ENCODE measurements at regions not wholly inside any gene's neighbourhood (a gene's known extent, or its start where the extent isn't known, plus 50 kb on each side); places are given as distances from the start of the nearest gene placed in this dataset.

GRCh38 chr5:104001136-104001535 is 438.5 kb upstream of the NUDT12 start:
- no peak overlapping the region for H3K23ac ChIP-seq (ENCODE audit: insufficient read length, low read depth, low read length)
- no peaks in the 10 kb centered on the region for H3K36me3 Mint-ChIP-seq (ENCODE audit: insufficient read depth in 1 of 3, low read depth in 3 of 3)
- no peak overlapping the region for H4K91ac ChIP-seq (ENCODE audit: insufficient read length, low read depth, low read length)
- peaks cover 0 to 2% of the 10 kb centered on the region in 2 experiments; a peak in 2 of 5 replicates for H3K9me3 Mint-ChIP-seq
- H3K27ac ChIP-seq (ENCODE audit: insufficient read length, low read depth, low read length): no peak overlapping the region
- H3K9ac ChIP-seq (ENCODE audit: extremely low read depth, insufficient read length, low read length): no peak overlapping the region
- H3K4ac ChIP-seq (ENCODE audit: low read depth, low read length): no peak overlapping the region
- WGBS (ENCODE audit: extremely low coverage, insufficient read length, low lambda C conversion rate): no CpG with 5 or more reads among the region's 2 CpGs
- no peaks in the 10 kb centered on the region for H3K9me3 ChIP-seq (ENCODE audit: control insufficient read depth, low read depth, low read length)
- no peaks in the 10 kb centered on the region for H3K4me1 ChIP-seq (ENCODE audit: insufficient read depth, low read length)
- no peak overlapping the region for H2BK5ac ChIP-seq (ENCODE audit: insufficient read length, low read length)
- no peak overlapping the region for H3K4me2 ChIP-seq (ENCODE audit: insufficient read depth, insufficient read length, low read length)
- no peaks in the 10 kb centered on the region for H3K4me1 Mint-ChIP-seq
- no peak overlapping the region for H3K18ac ChIP-seq (ENCODE audit: insufficient read length, low read depth, low read length)
- H2BK20ac ChIP-seq (ENCODE audit: low read depth, low read length, poor library complexity, severe bottlenecking): no peak overlapping the region
- DNase-seq: no peak
- H2AFZ ChIP-seq (ENCODE audit: low read length): no peak overlapping the region
- no peaks in the 10 kb centered on the region for H4K20me1 ChIP-seq (ENCODE audit: control insufficient read depth, insufficient read depth, insufficient read length)
- no peak overlapping the region for H2BK120ac ChIP-seq (ENCODE audit: low read depth, low read length, poor library complexity, severe bottlenecking)
- H4K5ac ChIP-seq (ENCODE audit: insufficient read length, low read depth, low read length): no peak overlapping the region
- no peaks in the 10 kb centered on the region for H3K79me2 ChIP-seq (ENCODE audit: insufficient read depth, low read length)
- no peak overlapping the region for H3K4me3 Mint-ChIP-seq
- no peak overlapping the region for H4K8ac ChIP-seq (replicated peaks; ENCODE audit: insufficient read length, low read depth, low read length)
- H3K14ac ChIP-seq (ENCODE audit: insufficient read depth, low read length): no peak overlapping the region
- H3K27me3 ChIP-seq (ENCODE audit: insufficient read depth, low read length): no peaks in the 10 kb centered on the region
- H2BK12ac ChIP-seq (ENCODE audit: insufficient read length, low read depth, low read length): no peak overlapping the region
- no peak for TF ChIP-seq CTCF (conservative IDR thresholded peaks at IDR 0.05)
- no peak overlapping the region for H3K56ac ChIP-seq (ENCODE audit: insufficient read length, low read depth, low read length)
- no peaks in the 10 kb centered on the region for H3K27me3 Mint-ChIP-seq (ENCODE audit: low read depth)
- H3T11ph ChIP-seq (ENCODE audit: low read length): no peak overlapping the region
- no peaks in the 10 kb centered on the region for H3K23me2 ChIP-seq (ENCODE audit: insufficient read length, low read depth, low read length, poor library complexity, severe bottlenecking)
- no peaks in the 10 kb centered on the region for H3K79me1 ChIP-seq (ENCODE audit: insufficient read depth, low read depth, low read length, poor library complexity, severe bottlenecking)
- no peak overlapping the region for H3K27ac Mint-ChIP-seq
- no peak overlapping the region for H2AK5ac ChIP-seq (ENCODE audit: insufficient read length, low read length)
- no peak overlapping the region for H2BK15ac ChIP-seq (ENCODE audit: low read depth, low read length)
